Neural cell (in vitro differentiated cells): ENCODE measurements at regions not wholly inside any gene's neighbourhood (a gene's known extent, or its start where the extent isn't known, plus 50 kb on each side); places are given as distances from the start of the nearest gene placed in this dataset.

Experiments
- H2AFZ ChIP-seq: fragments of 200-600, 300-800 bp; sonication (generic), shearing (Covaris generic); 2 replicates; pipeline ENCODE4 v1.6.0; 2014; ENCODE audit warnings: low read depth, mild to moderate bottlenecking, antibody characterized with exemption, low read length, moderate library complexity
- H3F3A ChIP-seq: fragments of 200-600 bp; shearing (Covaris generic); 2 replicates; pipeline ENCODE4 v1.6.1; 2016; ENCODE audit warnings: mild to moderate bottlenecking, moderate library complexity, mixed read lengths, antibody characterized with exemption, low read length; ENCODE audit not compliant: insufficient read depth, poor library complexity, severe bottlenecking
- H3K27ac ChIP-seq: fragments of 200-600, 300-800 bp; sonication (generic), shearing (Covaris generic); 2 replicates; pipeline ENCODE4 v1.5.1; 2014; ENCODE audit warnings: mild to moderate bottlenecking, low read length, moderate library complexity
- H3K27me3 ChIP-seq: fragments of 300-800, 200-600 bp; sonication (generic), shearing (Covaris generic); 2 replicates; pipeline ENCODE4 v1.6.0; 2014; ENCODE audit warnings: mild to moderate bottlenecking, low read depth, low read length, moderate library complexity; ENCODE audit not compliant: insufficient read depth
- H3K36me3 ChIP-seq: fragments of 300-800, 200-600 bp; sonication (generic), shearing (Covaris generic); 2 replicates; pipeline ENCODE4 v1.5.1; 2014; ENCODE audit warnings: mild to moderate bottlenecking, antibody characterized with exemption, low read length, moderate library complexity; ENCODE audit not compliant: insufficient read depth
- H3K4me2 ChIP-seq: fragments of 300-800, 200-600 bp; sonication (generic), shearing (Covaris generic); 2 replicates; pipeline ENCODE4 v1.6.0; 2014; ENCODE audit warnings: mild to moderate bottlenecking, low read length
- H3K4me3 ChIP-seq: fragments of 300-800, 200-600 bp; sonication (generic), shearing (Covaris generic); 2 replicates; pipeline ENCODE4 v1.5.1; 2014; ENCODE audit warnings: mild to moderate bottlenecking, low read length, moderate library complexity
- H3K79me2 ChIP-seq: fragments of 200-600 bp; shearing (Covaris generic); replicated peaks from 2 replicates; pipeline ENCODE4 v1.6.0; 2014; ENCODE audit warnings: mild to moderate bottlenecking, low read length, moderate library complexity; ENCODE audit not compliant: insufficient read depth
- H3K9ac ChIP-seq: fragments of 300-800, 200-600 bp; sonication (generic), shearing (Covaris generic); 2 replicates; pipeline ENCODE4 v1.6.1; 2016; ENCODE audit warnings: mild to moderate bottlenecking, low read length, mixed read lengths
- H3K9me2 ChIP-seq: fragments of 200-600 bp; shearing (Covaris generic); 2 replicates; pipeline ENCODE4 v1.6.1; 2016; ENCODE audit warnings: mild to moderate bottlenecking, low read length, mixed read lengths; ENCODE audit not compliant: insufficient read depth
- H3K9me3 ChIP-seq: fragments of 200-600, 300-800 bp; sonication (generic), shearing (Covaris generic); 2 replicates; pipeline ENCODE4 v1.6.1; 2016; ENCODE audit warnings: mild to moderate bottlenecking, mixed run types, low read length, moderate library complexity, mixed read lengths
- H4K20me1 ChIP-seq: fragments of 200-600 bp; shearing (Covaris generic); 2 replicates; pipeline ENCODE4 v1.6.1; 2016; ENCODE audit warnings: mild to moderate bottlenecking, mixed run types; ENCODE audit not compliant: insufficient read depth
- EP300 ChIP-seq: fragments of 450-650 bp; conservative IDR thresholded peaks from 2 replicates; pipeline ENCODE4 v1.6.1; 2014; ENCODE audit warnings: antibody characterized with exemption, mild to moderate bottlenecking, moderate library complexity; ENCODE audit not compliant: poor library complexity, severe bottlenecking
- EZH2 ChIP-seq: fragments of 200-600, 300-800 bp; shearing (Covaris generic), sonication (generic); IDR thresholded peaks from 2 replicates; pipeline ENCODE4 v1.6.1; 2014; ENCODE audit warnings: antibody characterized with exemption, low read length, borderline replicate concordance, mild to moderate bottlenecking; ENCODE audit not compliant: insufficient read depth, poor library complexity, severe bottlenecking
- MXI1 ChIP-seq: fragments of 450-650 bp; conservative IDR thresholded peaks from 2 replicates; pipeline ENCODE4 v1.6.1; 2014; ENCODE audit warnings: antibody characterized with exemption, mild to moderate bottlenecking; ENCODE audit not compliant: poor library complexity, severe bottlenecking
- POLR2AphosphoS5 ChIP-seq: IDR thresholded peaks from 2 replicates; pipeline ENCODE4 v1.6.1; 2012
- RAD21 ChIP-seq: fragments of 450-650 bp; conservative IDR thresholded peaks from 2 replicates; pipeline ENCODE4 v1.6.1; 2014; ENCODE audit warnings: antibody characterized with exemption, mild to moderate bottlenecking, moderate library complexity
- SMC3 ChIP-seq: fragments of 450-650 bp; conservative IDR thresholded peaks from 2 replicates; pipeline ENCODE4 v1.6.1; 2014; ENCODE audit warnings: antibody characterized with exemption, mild to moderate bottlenecking, moderate library complexity; ENCODE audit not compliant: poor library complexity
- TAF1 ChIP-seq: IDR thresholded peaks from 2 replicates; pipeline ENCODE4 v1.6.1; 2012; ENCODE audit warnings: low read depth
- TF ChIP-seq, protein P1 (sequence below): IDR thresholded peaks from 2 replicates; pipeline ENCODE4 v1.6.1; 2012; ENCODE audit warnings: borderline replicate concordance
- TF ChIP-seq, protein P2 (sequence below): fragments of 450-650 bp; IDR thresholded peaks from 2 replicates; pipeline ENCODE4 v1.5.1; 2014; ENCODE audit warnings: antibody characterized with exemption, mild to moderate bottlenecking, moderate library complexity; ENCODE audit not compliant: poor library complexity, severe bottlenecking

DNA sequence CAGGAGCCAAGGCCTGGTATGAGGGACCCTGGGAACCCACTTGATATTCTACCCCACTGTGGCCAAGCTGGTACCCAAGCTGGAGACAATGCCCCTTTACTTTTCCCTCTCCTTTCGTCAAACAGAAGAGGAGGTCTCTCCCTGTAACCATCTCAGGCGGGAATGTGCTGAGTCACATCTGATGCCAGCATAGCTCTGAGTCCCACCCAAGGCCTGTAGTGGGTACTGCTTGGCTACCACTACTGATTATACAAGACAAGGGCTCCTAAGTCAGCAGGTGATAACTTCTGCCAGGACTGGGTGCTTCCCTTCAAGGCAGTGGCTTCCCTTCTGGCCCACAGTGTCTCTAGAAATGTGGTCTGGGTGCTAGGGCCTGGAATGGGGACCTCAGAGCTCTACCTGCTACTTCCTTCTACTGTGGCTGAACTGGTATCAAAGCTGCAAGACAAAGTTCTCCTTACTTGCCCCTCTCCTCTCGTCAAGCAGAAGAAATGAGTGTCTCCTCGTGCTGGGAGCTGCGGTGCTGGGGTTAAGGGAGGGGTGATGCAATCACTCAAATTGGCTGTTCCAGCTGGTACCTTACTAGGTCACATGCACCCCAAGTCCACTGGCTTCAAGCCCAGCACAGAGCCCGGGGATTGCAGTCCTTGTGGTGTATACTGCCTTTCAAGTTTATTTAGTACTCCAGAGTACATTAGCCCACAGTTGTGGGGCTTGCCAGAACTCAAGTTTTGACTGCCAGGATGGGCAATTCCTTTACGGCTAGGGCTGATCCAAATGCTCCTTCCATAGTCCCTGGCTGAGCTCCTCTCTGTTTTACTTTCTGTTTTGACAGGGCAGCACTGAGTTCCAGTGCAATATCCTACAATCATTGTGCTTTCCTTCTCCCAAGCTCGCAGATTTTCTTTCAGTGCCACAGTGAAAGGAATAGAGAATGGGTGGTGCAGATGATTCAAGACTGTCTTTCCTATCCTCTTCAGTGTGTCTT, 419.7 kb upstream of the CNTN5 start:
- H2AFZ ChIP-seq = no peak overlapping the region
- no peaks in the 10 kb centered on the region for H3K9me2 ChIP-seq

DNA sequence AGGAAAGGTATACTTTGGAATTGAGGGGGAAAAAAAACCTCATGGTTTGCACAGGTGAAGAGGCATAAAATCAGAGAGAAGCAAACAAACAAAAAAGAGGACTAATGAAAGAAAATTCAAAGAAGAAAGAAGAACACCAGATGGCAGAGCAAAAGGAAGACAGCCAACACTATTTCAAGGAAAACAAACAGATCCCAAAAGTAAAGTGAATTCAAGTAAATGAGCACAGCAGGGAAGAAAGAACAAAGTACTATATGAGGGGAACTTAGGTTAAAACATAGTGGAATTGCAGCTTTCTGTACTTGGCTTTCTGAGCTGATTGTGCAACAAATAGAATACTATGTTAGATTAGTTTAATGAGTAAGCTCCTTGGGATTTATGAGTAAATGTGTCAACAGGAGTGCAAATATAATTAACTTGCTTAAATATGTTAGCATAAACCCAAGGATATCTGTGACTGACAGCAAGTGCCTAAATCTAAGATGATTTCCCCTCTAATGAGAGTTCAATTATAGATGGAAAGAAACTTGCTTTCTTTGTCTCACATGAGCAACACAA, 404.6 kb upstream of the CNTN5 start:
- TF ChIP-seq TAF1 (no peak), EZH2 (no peak), EP300 (no peak), POLR2AphosphoS5 (no peak), MXI1 (no peak), SMC3 (no peak), RAD21 (no peak)
- TF ChIP-seq, protein P1, sequence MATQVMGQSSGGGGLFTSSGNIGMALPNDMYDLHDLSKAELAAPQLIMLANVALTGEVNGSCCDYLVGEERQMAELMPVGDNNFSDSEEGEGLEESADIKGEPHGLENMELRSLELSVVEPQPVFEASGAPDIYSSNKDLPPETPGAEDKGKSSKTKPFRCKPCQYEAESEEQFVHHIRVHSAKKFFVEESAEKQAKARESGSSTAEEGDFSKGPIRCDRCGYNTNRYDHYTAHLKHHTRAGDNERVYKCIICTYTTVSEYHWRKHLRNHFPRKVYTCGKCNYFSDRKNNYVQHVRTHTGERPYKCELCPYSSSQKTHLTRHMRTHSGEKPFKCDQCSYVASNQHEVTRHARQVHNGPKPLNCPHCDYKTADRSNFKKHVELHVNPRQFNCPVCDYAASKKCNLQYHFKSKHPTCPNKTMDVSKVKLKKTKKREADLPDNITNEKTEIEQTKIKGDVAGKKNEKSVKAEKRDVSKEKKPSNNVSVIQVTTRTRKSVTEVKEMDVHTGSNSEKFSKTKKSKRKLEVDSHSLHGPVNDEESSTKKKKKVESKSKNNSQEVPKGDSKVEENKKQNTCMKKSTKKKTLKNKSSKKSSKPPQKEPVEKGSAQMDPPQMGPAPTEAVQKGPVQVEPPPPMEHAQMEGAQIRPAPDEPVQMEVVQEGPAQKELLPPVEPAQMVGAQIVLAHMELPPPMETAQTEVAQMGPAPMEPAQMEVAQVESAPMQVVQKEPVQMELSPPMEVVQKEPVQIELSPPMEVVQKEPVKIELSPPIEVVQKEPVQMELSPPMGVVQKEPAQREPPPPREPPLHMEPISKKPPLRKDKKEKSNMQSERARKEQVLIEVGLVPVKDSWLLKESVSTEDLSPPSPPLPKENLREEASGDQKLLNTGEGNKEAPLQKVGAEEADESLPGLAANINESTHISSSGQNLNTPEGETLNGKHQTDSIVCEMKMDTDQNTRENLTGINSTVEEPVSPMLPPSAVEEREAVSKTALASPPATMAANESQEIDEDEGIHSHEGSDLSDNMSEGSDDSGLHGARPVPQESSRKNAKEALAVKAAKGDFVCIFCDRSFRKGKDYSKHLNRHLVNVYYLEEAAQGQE = no peak
- TF ChIP-seq, protein P2, sequence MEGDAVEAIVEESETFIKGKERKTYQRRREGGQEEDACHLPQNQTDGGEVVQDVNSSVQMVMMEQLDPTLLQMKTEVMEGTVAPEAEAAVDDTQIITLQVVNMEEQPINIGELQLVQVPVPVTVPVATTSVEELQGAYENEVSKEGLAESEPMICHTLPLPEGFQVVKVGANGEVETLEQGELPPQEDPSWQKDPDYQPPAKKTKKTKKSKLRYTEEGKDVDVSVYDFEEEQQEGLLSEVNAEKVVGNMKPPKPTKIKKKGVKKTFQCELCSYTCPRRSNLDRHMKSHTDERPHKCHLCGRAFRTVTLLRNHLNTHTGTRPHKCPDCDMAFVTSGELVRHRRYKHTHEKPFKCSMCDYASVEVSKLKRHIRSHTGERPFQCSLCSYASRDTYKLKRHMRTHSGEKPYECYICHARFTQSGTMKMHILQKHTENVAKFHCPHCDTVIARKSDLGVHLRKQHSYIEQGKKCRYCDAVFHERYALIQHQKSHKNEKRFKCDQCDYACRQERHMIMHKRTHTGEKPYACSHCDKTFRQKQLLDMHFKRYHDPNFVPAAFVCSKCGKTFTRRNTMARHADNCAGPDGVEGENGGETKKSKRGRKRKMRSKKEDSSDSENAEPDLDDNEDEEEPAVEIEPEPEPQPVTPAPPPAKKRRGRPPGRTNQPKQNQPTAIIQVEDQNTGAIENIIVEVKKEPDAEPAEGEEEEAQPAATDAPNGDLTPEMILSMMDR = no peak

More for the DNA sequence above, 419.7 kb upstream of the CNTN5 start:
- TF ChIP-seq EZH2 (no peak), SMC3 (no peak), RAD21 (no peak), POLR2AphosphoS5 (no peak), EP300 (no peak), TAF1 (no peak)
- Histone ChIP-seq H3K27ac (no peak overlapping the region), H3K36me3 (no peaks in the 10 kb centered on the region), H3K9ac (no peak overlapping the region), H3K79me2 (no peaks in the 10 kb centered on the region), H3K9me3 (no peaks in the 10 kb centered on the region), H3K4me3 (no peak overlapping the region), H4K20me1 (no peaks in the 10 kb centered on the region), H3F3A (no peaks in the 10 kb centered on the region), H3K27me3 (no peaks in the 10 kb centered on the region), H3K4me2 (no peak overlapping the region)

More for the DNA sequence above, 404.6 kb upstream of the CNTN5 start:
- H3K79me2 ChIP-seq = no peaks in the 10 kb centered on the region
- H2AFZ ChIP-seq = no peak overlapping the region
- H3K27ac ChIP-seq = no peak overlapping the region
- H3K4me2 ChIP-seq = no peak overlapping the region
- H4K20me1 ChIP-seq = no peaks in the 10 kb centered on the region
- no peaks in the 10 kb centered on the region for H3K27me3 ChIP-seq
- H3K9me2 ChIP-seq = no peaks in the 10 kb centered on the region
- H3F3A ChIP-seq = no peaks in the 10 kb centered on the region
- no peak overlapping the region for H3K9ac ChIP-seq
- H3K4me3 ChIP-seq = no peak overlapping the region
- H3K36me3 ChIP-seq = no peaks in the 10 kb centered on the region
- peaks cover 8% of the 10 kb centered on the region for H3K9me3 ChIP-seq
